WI38 (cell line): ENCODE measurements at regions not wholly inside any gene's neighbourhood (a gene's known extent, or its start where the extent isn't known, plus 50 kb on each side); places are given as distances from the start of the nearest gene placed in this dataset.
"Not testable (repeated sequence)": the region's sequence is repeated elsewhere in the genome, so short reads cannot be mapped to it uniquely, and the experiment has no call there.

Source experiments
- H3K4me3 ChIP-seq: 2 replicates; pipeline ENCODE4 v1.5.1; 2011; ENCODE audit warnings: low read depth, mild to moderate bottlenecking, control low read depth, low read length
- TF ChIP-seq, protein P1 (sequence below): IDR thresholded peaks from 2 replicates; pipeline ENCODE4 v1.5.1; 2012; ENCODE audit warnings: low read depth, mild to moderate bottlenecking, control low read depth, low read length

- no peak overlapping the region for H3K4me3 ChIP-seq
- TF ChIP-seq, protein P1, sequence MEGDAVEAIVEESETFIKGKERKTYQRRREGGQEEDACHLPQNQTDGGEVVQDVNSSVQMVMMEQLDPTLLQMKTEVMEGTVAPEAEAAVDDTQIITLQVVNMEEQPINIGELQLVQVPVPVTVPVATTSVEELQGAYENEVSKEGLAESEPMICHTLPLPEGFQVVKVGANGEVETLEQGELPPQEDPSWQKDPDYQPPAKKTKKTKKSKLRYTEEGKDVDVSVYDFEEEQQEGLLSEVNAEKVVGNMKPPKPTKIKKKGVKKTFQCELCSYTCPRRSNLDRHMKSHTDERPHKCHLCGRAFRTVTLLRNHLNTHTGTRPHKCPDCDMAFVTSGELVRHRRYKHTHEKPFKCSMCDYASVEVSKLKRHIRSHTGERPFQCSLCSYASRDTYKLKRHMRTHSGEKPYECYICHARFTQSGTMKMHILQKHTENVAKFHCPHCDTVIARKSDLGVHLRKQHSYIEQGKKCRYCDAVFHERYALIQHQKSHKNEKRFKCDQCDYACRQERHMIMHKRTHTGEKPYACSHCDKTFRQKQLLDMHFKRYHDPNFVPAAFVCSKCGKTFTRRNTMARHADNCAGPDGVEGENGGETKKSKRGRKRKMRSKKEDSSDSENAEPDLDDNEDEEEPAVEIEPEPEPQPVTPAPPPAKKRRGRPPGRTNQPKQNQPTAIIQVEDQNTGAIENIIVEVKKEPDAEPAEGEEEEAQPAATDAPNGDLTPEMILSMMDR: no peak
Observed at GRCh38 chr14:97804056-97804455, 1006.9 kb downstream of the VRK1 start.

GRCh38 chr14:97806891-97807290 is 1009.7 kb downstream of the VRK1 start:
- TF ChIP-seq, protein P1: no peak
- H3K4me3 ChIP-seq: no peak overlapping the region

DNA sequence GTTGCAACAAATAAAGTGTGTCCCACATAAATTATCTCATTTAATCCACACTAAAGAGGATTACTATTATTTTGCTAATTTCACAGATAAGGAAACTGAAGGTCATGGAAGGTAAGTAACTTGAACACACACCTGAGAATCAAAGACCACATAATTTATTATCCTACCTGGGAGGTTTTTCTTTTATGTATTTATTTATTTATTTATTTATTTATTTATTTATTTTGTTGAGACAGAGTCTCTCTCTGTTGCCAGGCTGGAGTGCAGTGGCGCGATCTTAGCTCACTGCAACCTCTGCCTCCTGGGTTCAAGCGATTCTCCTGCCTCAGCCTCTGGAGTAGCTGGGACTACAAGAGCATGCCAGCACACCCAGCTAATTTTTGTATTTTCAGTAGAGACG is 1011.4 kb downstream of the VRK1 start:
- H3K4me3 ChIP-seq: not testable (repeated sequence)

DNA sequence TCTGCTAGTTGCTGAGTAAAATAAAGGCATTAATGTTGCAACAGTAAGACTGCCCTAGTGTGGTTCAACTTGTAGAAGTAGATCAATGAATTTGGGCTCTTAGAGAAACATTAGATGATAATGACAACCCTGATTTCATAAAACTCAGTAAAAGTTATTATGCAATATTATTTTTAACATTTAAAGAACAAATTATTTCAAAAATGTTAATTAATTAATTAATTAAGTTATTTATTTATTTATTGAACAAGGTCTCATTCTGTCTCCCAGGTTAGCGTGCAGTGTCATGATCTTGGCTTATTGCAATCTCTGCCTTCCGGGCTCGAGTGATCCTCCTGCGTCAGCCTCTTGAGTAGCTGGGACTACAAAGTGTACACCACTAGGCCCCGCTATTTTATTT is 1016.4 kb downstream of the VRK1 start:
- TF ChIP-seq, protein P1: no peak
- no peak overlapping the region for H3K4me3 ChIP-seq

- TF ChIP-seq, protein P1: no peak
- H3K4me3 ChIP-seq: no peak overlapping the region
Observed at GRCh38 chr14:97820781-97821180, 1023.6 kb downstream of the VRK1 start.

DNA sequence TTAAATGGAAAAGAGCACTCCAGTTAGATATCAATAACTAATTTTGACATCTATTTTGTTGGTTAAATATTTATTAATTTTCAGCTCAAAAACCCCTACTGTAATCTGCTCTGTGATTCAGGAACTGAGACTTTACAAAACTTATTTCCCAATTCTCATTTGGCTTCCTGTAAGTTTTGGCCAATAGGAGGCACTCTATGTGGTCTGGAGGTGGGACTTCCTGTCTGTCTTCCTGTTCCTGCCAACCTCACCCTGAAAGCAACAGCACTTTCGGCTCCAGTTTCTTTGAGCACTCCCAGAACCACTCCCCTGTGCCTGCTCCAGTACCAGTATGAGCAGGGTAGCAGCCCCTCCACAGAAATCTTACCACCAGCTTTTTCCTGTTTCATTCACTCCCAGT is 1027.0 kb downstream of the VRK1 start:
- H3K4me3 ChIP-seq: no peak overlapping the region
- TF ChIP-seq, protein P1: no peak

DNA sequence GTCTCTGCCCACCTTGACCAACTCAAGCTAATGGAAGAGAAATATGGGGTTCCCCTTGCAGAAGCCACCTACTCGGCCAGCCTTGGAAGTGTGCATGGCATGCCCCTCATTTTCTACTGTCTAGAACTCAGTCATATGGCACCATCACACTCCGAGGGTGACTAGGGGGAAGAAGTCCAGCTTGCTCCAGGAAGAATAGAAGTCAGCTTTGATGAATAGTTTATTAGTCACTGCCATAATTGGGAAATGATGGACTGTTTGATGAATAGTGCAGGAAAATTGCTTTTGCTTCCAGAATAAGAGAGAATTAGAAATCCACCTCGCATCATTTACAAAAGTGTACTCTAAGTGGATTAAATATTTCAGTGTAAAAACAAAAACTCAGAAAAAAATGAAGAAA is 1030.6 kb downstream of the VRK1 start:
- TF ChIP-seq, protein P1: no peak

DNA sequence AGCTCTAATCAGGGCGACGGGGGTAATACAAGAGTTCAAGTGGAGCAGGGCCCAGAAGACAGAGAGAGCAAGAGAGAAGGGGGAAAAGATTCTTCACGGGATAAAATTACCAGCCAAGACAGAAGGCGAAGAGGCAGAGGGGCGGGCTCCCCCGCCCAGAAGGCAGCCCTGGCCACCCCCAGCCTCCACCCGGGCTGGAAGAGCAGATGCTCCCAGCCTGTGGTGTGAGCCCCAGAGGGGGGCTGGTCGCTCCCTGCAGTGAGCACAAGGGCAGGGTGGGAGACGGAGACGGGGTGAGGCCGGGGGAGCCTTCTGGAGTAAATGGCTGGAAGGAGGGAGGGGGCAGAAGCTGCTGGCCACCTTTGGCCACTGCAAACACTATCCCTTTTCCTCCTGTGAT is 1035.6 kb downstream of the VRK1 start:
- TF ChIP-seq, protein P1: no peak
- H3K4me3 ChIP-seq: no peak overlapping the region

More for the DNA sequence above, 1030.6 kb downstream of the VRK1 start:
- no peak overlapping the region for H3K4me3 ChIP-seq
